Caco-2 (cell line): ENCODE measurements at regions not wholly inside any gene's neighbourhood (a gene's known extent, or its start where the extent isn't known, plus 50 kb on each side); places are given as distances from the start of the nearest gene placed in this dataset.

Experiments
- BruUV-seq: library from RNA; stranded (reverse); fragments of 400-500 nt; replicated peaks from 2 replicates; lab custom pipeline; 2021; lab: Mats Ljungman, UMichigan
- CTCF ChIA-PET: fragments of 300-600 bp; sonication (Branson Sonifier 250); formaldehyde crosslinking; loops from one replicate; lab custom pipeline; 2022; ENCODE audit warnings: antibody characterized with exemption; lab: Charles Lee
- POLR2A ChIA-PET: fragments of 300-600 bp; sonication (Branson Sonifier 250); formaldehyde crosslinking; loops from one replicate; lab custom pipeline; 2022; ENCODE audit warnings: antibody characterized with exemption; lab: Charles Lee
- DNase-seq, 2 experiments: peaks; one replicate each; pipeline versions ENCODE4 v3.0.0 to v3.0.0-alpha.2; 2020 to 2022
- H3K27me3 ChIP-seq: replicated peaks from 2 replicates; pipeline ENCODE4 v1.6.0; 2011; ENCODE audit warnings: low read length; ENCODE audit not compliant: control insufficient read depth, insufficient read depth
- H3K36me3 ChIP-seq: 2 replicates; pipeline ENCODE4 v1.5.1; 2011; ENCODE audit warnings: low read length; ENCODE audit not compliant: control insufficient read depth, insufficient read depth
- H3K4me1 ChIP-seq: fragments of 250-450 bp; sonication (Bioruptor Pico); 2 replicates; pipeline ENCODE4 v1.5.1; 2020; ENCODE audit warnings: mild to moderate bottlenecking
- H3K4me3 ChIP-seq: 2 replicates; pipeline ENCODE4 v1.5.1; 2011; ENCODE audit warnings: low read depth, mild to moderate bottlenecking, control low read depth, low read length
- H3K9me3 ChIP-seq: fragments of 250-450 bp; sonication (Bioruptor Pico); 2 replicates; pipeline ENCODE4 v1.5.1; 2020; ENCODE audit warnings: mild to moderate bottlenecking, moderate library complexity
- H3K27ac Mint-ChIP-seq: one replicate; pipeline ENCODE4 v1.8.0; 2022; ENCODE audit warnings: mixed read lengths; ENCODE audit not compliant: unreplicated experiment
- H3K27me3 Mint-ChIP-seq: one replicate; pipeline ENCODE4 v1.8.0; 2022; ENCODE audit warnings: mixed read lengths; ENCODE audit not compliant: insufficient read depth, unreplicated experiment
- H3K36me3 Mint-ChIP-seq: one replicate; pipeline ENCODE4 v1.8.0; 2022; ENCODE audit warnings: mild to moderate bottlenecking, mixed read lengths; ENCODE audit not compliant: insufficient read depth, unreplicated experiment
- H3K4me1 Mint-ChIP-seq: one replicate; pipeline ENCODE4 v1.8.0; 2022; ENCODE audit warnings: low read depth, mixed read lengths; ENCODE audit not compliant: unreplicated experiment
- H3K4me3 Mint-ChIP-seq: one replicate; pipeline ENCODE4 v1.8.0; 2022; ENCODE audit warnings: mild to moderate bottlenecking, moderate library complexity, mixed read lengths; ENCODE audit not compliant: unreplicated experiment
- H3K9me3 Mint-ChIP-seq: one replicate; pipeline ENCODE4 v1.8.0; 2022; ENCODE audit warnings: mixed read lengths; ENCODE audit not compliant: unreplicated experiment
- intact Hi-C: fragments of 100-400 bp; cut with micrococcal nuclease; formaldehyde crosslinking; loops from one replicate; pipeline ENCODE4 v1.10.0; 2022; ENCODE audit not compliant: unreplicated experiment
- TF ChIP-seq, protein P1 (sequence below), 2 experiments: fragments of 200-600 bp in 1 of 2; IDR thresholded peaks; 1 replicate in 1 of 2; 2 replicates in 1 of 2; pipeline versions ENCODE4 v1.5.1 to v1.8.0; 2011 to 2022; ENCODE audit warnings: antibody characterized with exemption in 1 of 2, control low read depth in 1 of 2, inconsistent platforms in 1 of 2, low read depth in 1 of 2, low read length in 1 of 2, mild to moderate bottlenecking in 1 of 2, moderate library complexity in 1 of 2; ENCODE audit not compliant: insufficient read depth in 1 of 2, severe bottlenecking in 1 of 2, unreplicated experiment in 1 of 2

GRCh38 chr6:156454867-156455266, 322.3 kb upstream of the ARID1B start:
- Mint-ChIP-seq H3K4me3 (no peak overlapping the region), H3K36me3 (no peaks in the 10 kb centered on the region), H3K9me3 (no peaks in the 10 kb centered on the region), H3K4me1 (no peaks in the 10 kb centered on the region), H3K27me3 (no peaks in the 10 kb centered on the region), H3K27ac (no peak overlapping the region)
- intact Hi-C loops: no loop called here
- H3K27me3 ChIP-seq: no peaks in the 10 kb centered on the region
- no TSS peak for BruUV-seq
- POLR2A ChIA-PET: no interaction called here
- no peaks in the 10 kb centered on the region for H3K4me1 ChIP-seq
- no peak overlapping the region for H3K4me3 ChIP-seq
- H3K36me3 ChIP-seq: no peaks in the 10 kb centered on the region
- H3K9me3 ChIP-seq: no peaks in the 10 kb centered on the region
- TF ChIP-seq, protein P1, sequence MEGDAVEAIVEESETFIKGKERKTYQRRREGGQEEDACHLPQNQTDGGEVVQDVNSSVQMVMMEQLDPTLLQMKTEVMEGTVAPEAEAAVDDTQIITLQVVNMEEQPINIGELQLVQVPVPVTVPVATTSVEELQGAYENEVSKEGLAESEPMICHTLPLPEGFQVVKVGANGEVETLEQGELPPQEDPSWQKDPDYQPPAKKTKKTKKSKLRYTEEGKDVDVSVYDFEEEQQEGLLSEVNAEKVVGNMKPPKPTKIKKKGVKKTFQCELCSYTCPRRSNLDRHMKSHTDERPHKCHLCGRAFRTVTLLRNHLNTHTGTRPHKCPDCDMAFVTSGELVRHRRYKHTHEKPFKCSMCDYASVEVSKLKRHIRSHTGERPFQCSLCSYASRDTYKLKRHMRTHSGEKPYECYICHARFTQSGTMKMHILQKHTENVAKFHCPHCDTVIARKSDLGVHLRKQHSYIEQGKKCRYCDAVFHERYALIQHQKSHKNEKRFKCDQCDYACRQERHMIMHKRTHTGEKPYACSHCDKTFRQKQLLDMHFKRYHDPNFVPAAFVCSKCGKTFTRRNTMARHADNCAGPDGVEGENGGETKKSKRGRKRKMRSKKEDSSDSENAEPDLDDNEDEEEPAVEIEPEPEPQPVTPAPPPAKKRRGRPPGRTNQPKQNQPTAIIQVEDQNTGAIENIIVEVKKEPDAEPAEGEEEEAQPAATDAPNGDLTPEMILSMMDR (IDR thresholded peaks at IDR 0.05; ENCODE audit: insufficient read depth in 1 of 2, low read depth in 1 of 2, low read length in 1 of 2, severe bottlenecking in 1 of 2, unreplicated experiment in 1 of 2): no peak
- no peak for DNase-seq
- CTCF ChIA-PET: no interaction called here

DNA sequence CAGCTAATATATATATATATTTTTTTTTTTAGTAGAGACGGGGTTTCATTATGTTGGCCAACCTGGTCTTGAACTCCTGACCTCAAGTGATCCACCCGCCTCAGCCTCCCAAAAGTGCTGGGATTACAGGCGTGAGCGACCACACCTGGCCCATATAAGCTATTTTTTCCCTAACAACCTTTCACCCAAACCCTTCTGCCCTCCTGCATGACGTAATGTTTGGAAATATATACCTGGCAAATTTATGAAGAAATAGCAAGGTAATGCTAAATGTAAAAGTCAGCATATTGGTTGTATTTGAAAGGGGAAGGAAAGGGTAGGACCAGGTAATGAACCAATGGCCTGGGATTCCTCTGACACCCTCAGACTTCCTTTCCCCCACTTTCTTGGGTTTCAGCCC, 325.5 kb upstream of the ARID1B start:
- ChIA-PET CTCF (no interaction called here), POLR2A (no interaction called here)
- Histone ChIP-seq H3K4me1 (no peaks in the 10 kb centered on the region), H3K4me3 (no peak overlapping the region), H3K9me3 (no peaks in the 10 kb centered on the region), H3K27me3 (no peaks in the 10 kb centered on the region), H3K36me3 (no peaks in the 10 kb centered on the region)
- Mint-ChIP-seq H3K9me3 (no peaks in the 10 kb centered on the region), H3K4me3 (no peak overlapping the region), H3K36me3 (no peaks in the 10 kb centered on the region), H3K27me3 (no peaks in the 10 kb centered on the region), H3K27ac (no peak overlapping the region), H3K4me1 (no peaks in the 10 kb centered on the region)
- no TSS peak for BruUV-seq
- intact Hi-C loops: no loop called here
- TF ChIP-seq, protein P1 (IDR thresholded peaks at IDR 0.05; ENCODE audit: insufficient read depth in 1 of 2, low read depth in 1 of 2, low read length in 1 of 2, severe bottlenecking in 1 of 2, unreplicated experiment in 1 of 2): no peak
- DNase-seq: no peak

GRCh38 chr6:156451088-156451487, 326.1 kb upstream of the ARID1B start:
- no peak for DNase-seq
- Histone ChIP-seq H3K9me3 (no peaks in the 10 kb centered on the region), H3K27me3 (no peaks in the 10 kb centered on the region), H3K4me3 (no peak overlapping the region), H3K4me1 (no peaks in the 10 kb centered on the region), H3K36me3 (no peaks in the 10 kb centered on the region)
- BruUV-seq: no TSS peak
- Mint-ChIP-seq H3K27me3 (no peaks in the 10 kb centered on the region), H3K36me3 (no peaks in the 10 kb centered on the region), H3K4me3 (no peak overlapping the region), H3K4me1 (no peaks in the 10 kb centered on the region), H3K9me3 (no peaks in the 10 kb centered on the region), H3K27ac (no peak overlapping the region)
- TF ChIP-seq, protein P1 (IDR thresholded peaks at IDR 0.05; ENCODE audit: insufficient read depth in 1 of 2, low read depth in 1 of 2, low read length in 1 of 2, severe bottlenecking in 1 of 2, unreplicated experiment in 1 of 2): no peak
- intact Hi-C loops: no loop called here
- POLR2A ChIA-PET: no interaction called here
- CTCF ChIA-PET: no interaction called here
